Right atrium auricular region (tissue), 2 donors: ENCODE measurements at regions not wholly inside any gene's neighbourhood (a gene's known extent, or its start where the extent isn't known, plus 50 kb on each side); places are given as distances from the start of the nearest gene placed in this dataset.

Experiments used
- DNase-seq: peaks from one replicate; pipeline ENCODE4 v3.0.0-alpha.2; 2019; ENCODE audit warnings: low spot score
- H3K27ac ChIP-seq, 2 donors: fragments of 200-600 bp; sonication (generic); 1 replicate in 1 of 2; 2 replicates in 1 of 2; pipeline ENCODE4 v1.5.1; 2016 to 2019
- H3K27me3 ChIP-seq, 2 donors: fragments of 200-600 bp; sonication (generic); one replicate each; pipeline versions ENCODE4 v1.5.1 to v1.6.0; 2017 to 2019
- H3K36me3 ChIP-seq: fragments of 200-600 bp; sonication (generic); one replicate; pipeline ENCODE4 v1.5.1; 2016
- H3K4me1 ChIP-seq, 2 donors: fragments of 200-600 bp; sonication (generic); one replicate each; pipeline versions ENCODE4 v1.5.1 to v1.6.0; 2017 to 2019
- H3K4me3 ChIP-seq, 2 donors: fragments of 200-600 bp; sonication (generic); 1 replicate in 1 of 2; 2 replicates in 1 of 2; pipeline ENCODE4 v1.5.1; 2017 to 2019; ENCODE audit warnings: mild to moderate bottlenecking in 1 of 2, moderate library complexity in 1 of 2
- H3K9me3 ChIP-seq, 2 donors: fragments of 200-600 bp; sonication (generic); one replicate each; pipeline ENCODE4 v1.5.1; 2019
- CTCF ChIP-seq, 2 donors: fragments of 200-600 bp; sonication (generic); IDR thresholded peaks; one replicate each; pipeline ENCODE4 v1.5.1; 2019; ENCODE audit warnings: antibody characterized with exemption in 2 of 2

GRCh38 chr6:19070520-19070919, 683.4 kb downstream of the RNF144B start:
- H3K4me1 ChIP-seq, result no peaks in the 10 kb centered on the region
- no peaks in the 10 kb centered on the region for H3K36me3 ChIP-seq
- H3K27ac ChIP-seq, result no peak overlapping the region
- no peak for DNase-seq
- H3K4me3 ChIP-seq, result no peak overlapping the region
- TF ChIP-seq CTCF (IDR thresholded peaks at IDR 0.05), result no peak
- H3K27me3 ChIP-seq, result no peaks in the 10 kb centered on the region
- H3K9me3 ChIP-seq, result peaks cover 6 to 20% of the 10 kb centered on the region in 2 donors

- TF ChIP-seq CTCF (IDR thresholded peaks at IDR 0.05), result no peak
- no peaks in the 10 kb centered on the region for H3K27me3 ChIP-seq
- no peak overlapping the region for H3K27ac ChIP-seq
- H3K4me1 ChIP-seq, result no peaks in the 10 kb centered on the region
- H3K9me3 ChIP-seq, result no peaks in the 10 kb centered on the region
- H3K36me3 ChIP-seq, result no peaks in the 10 kb centered on the region
- H3K4me3 ChIP-seq, result no peak overlapping the region
- no peak for DNase-seq
These were observed 696.7 kb downstream of the RNF144B start for GRCh38 chr6:19083801-19084200.

GRCh38 chr6:19086480-19086879, 699.3 kb downstream of the RNF144B start:
- H3K4me1 ChIP-seq, result no peaks in the 10 kb centered on the region
- no peak for TF ChIP-seq CTCF (IDR thresholded peaks at IDR 0.05)
- no peaks in the 10 kb centered on the region for H3K9me3 ChIP-seq
- H3K27me3 ChIP-seq, result no peaks in the 10 kb centered on the region
- H3K4me3 ChIP-seq, result no peak overlapping the region
- DNase-seq, result no peak
- H3K36me3 ChIP-seq, result no peaks in the 10 kb centered on the region
- no peak overlapping the region for H3K27ac ChIP-seq

GRCh38 chr6:19087296-19087695, 700.1 kb downstream of the RNF144B start:
- Histone ChIP-seq H3K36me3 (no peaks in the 10 kb centered on the region), H3K4me3 (no peak overlapping the region), H3K27me3 (no peaks in the 10 kb centered on the region), H3K4me1 (no peaks in the 10 kb centered on the region), H3K27ac (no peak overlapping the region), H3K9me3 (no peaks in the 10 kb centered on the region)
- TF ChIP-seq CTCF (IDR thresholded peaks at IDR 0.05), result no peak
- DNase-seq, result no peak

- no peak for DNase-seq
- Histone ChIP-seq H3K36me3 (no peaks in the 10 kb centered on the region), H3K4me1 (no peaks in the 10 kb centered on the region), H3K27ac (no peak overlapping the region), H3K4me3 (no peak overlapping the region), H3K27me3 (no peaks in the 10 kb centered on the region), H3K9me3 (no peaks in the 10 kb centered on the region)
- no peak for TF ChIP-seq CTCF (IDR thresholded peaks at IDR 0.05)
These were observed 700.7 kb downstream of the RNF144B start for GRCh38 chr6:19087897-19088296.

GRCh38 chr6:19100752-19101151, 713.6 kb downstream of the RNF144B start:
- Histone ChIP-seq H3K9me3 (peaks cover 0 to 6% of the 10 kb centered on the region in 2 donors), H3K36me3 (no peaks in the 10 kb centered on the region), H3K4me3 (no peak overlapping the region), H3K27me3 (no peaks in the 10 kb centered on the region), H3K27ac (no peak overlapping the region), H3K4me1 (no peaks in the 10 kb centered on the region)
- no peak for TF ChIP-seq CTCF (IDR thresholded peaks at IDR 0.05)
- no peak for DNase-seq
